GM12878 (cell line): ENCODE measurements at regions not wholly inside any gene's neighbourhood (a gene's known extent, or its start where the extent isn't known, plus 50 kb on each side); places are given as distances from the start of the nearest gene placed in this dataset.

Experiments
- ATAC-seq: fragments of 200-7000 bp; cut with Tn5 transposase; 3 replicates; pipeline ENCODE4 v1.9.1; 2020; ENCODE audit warnings: mild to moderate bottlenecking, moderate library complexity
- BruUV-seq: library from RNA; stranded (reverse); fragments of 400-500 nt; replicated peaks from 2 replicates; lab custom pipeline; 2021; lab: Mats Ljungman, UMichigan
- CTCF ChIA-PET: fragments of 300-600 bp; sonication (Branson Sonifier 250); formaldehyde crosslinking; extraction: SDS; loops from one replicate; lab custom pipeline; 2021; ENCODE audit warnings: inconsistent platforms; lab: Yijun Ruan, JAX
- POLR2A ChIA-PET: fragments of 350-600 bp; formaldehyde crosslinking; extraction: SDS; loops from one replicate; lab custom pipeline; 2021; ENCODE audit warnings: inconsistent platforms; lab: Charles Lee
- RAD21 ChIA-PET: fragments of 300-600 bp; sonication (Branson Sonifier 250); formaldehyde crosslinking; loops from one replicate; lab custom pipeline; 2023; ENCODE audit warnings: antibody characterized with exemption; ENCODE audit not compliant: unreplicated experiment; lab: Charles Lee
- SMC1A ChIA-PET: fragments of 300-600 bp; sonication (Branson Sonifier 250); formaldehyde crosslinking; loops from one replicate; lab custom pipeline; 2023; ENCODE audit not compliant: unreplicated experiment, uncharacterized antibody; lab: Charles Lee
- DNase-seq: peaks from one replicate; pipeline ENCODE4 v3.0.0-alpha.2; 2011; ENCODE audit warnings: low read depth, low spot score
- FAIRE-seq: peaks from 3 replicates; lab custom pipeline; 2011; peaks lifted over from hg19 to GRCh38; lab: Jason Lieb, UNC
- H2AFZ ChIP-seq: 2 replicates; pipeline ENCODE4 v1.6.0; 2011; ENCODE audit warnings: low read depth, low read length, control low read depth; ENCODE audit not compliant: control insufficient read depth
- H3K27ac ChIP-seq: 2 replicates; pipeline ENCODE4 v1.5.1; 2011; ENCODE audit warnings: control low read depth; ENCODE audit not compliant: control insufficient read depth, insufficient read depth
- H3K27me3 ChIP-seq, 2 experiments: replicated peaks in 1 of 2; 2 replicates each; pipeline versions ENCODE4 v1.6.0 to v1.6.1; 2011; ENCODE audit warnings: low read length in 1 of 2; ENCODE audit not compliant: control insufficient read depth in 2 of 2, insufficient read depth in 2 of 2
- H3K36me3 ChIP-seq, 2 experiments: 2 replicates each; pipeline ENCODE4 v1.5.1; 2011; ENCODE audit warnings: low read length in 1 of 2; ENCODE audit not compliant: control insufficient read depth in 2 of 2, insufficient read depth in 2 of 2
- H3K4me1 ChIP-seq: 2 replicates; pipeline ENCODE4 v1.6.1; 2011; ENCODE audit warnings: mild to moderate bottlenecking, low read length, moderate library complexity, mixed read lengths; ENCODE audit not compliant: control insufficient read depth, insufficient read depth
- H3K4me2 ChIP-seq: 2 replicates; pipeline ENCODE4 v1.6.0; 2011; ENCODE audit warnings: control low read depth; ENCODE audit not compliant: control insufficient read depth, insufficient read depth
- H3K4me3 ChIP-seq: fragments of 200-600 bp; sonication (generic); 2 replicates; pipeline ENCODE4 v1.5.1; 2016
- H3K79me2 ChIP-seq: 2 replicates; pipeline ENCODE4 v1.6.0; 2011; ENCODE audit warnings: low read length; ENCODE audit not compliant: control insufficient read depth, insufficient read depth
- H3K9ac ChIP-seq: 2 replicates; pipeline ENCODE4 v1.8.0; 2011; ENCODE audit warnings: low read length, control low read depth, mixed read lengths; ENCODE audit not compliant: control insufficient read depth, insufficient read depth
- H3K9me3 ChIP-seq: replicated peaks from 3 replicates; pipeline ENCODE4 v1.5.1; 2011; ENCODE audit warnings: mild to moderate bottlenecking, low read length; ENCODE audit not compliant: control insufficient read depth, insufficient read depth
- H4K20me1 ChIP-seq: 2 replicates; pipeline ENCODE4 v1.6.0; 2011; ENCODE audit not compliant: control insufficient read depth, insufficient read depth
- CREM ChIP-seq: IDR thresholded peaks from 2 replicates; pipeline ENCODE4 v1.6.1; 2014; ENCODE audit warnings: antibody characterized with exemption, low read depth
- FOXK2 ChIP-seq: fragments of 450-650 bp; IDR thresholded peaks from 2 replicates; pipeline ENCODE4 v1.6.1; 2017; ENCODE audit warnings: mild to moderate bottlenecking, moderate library complexity
- GABPA ChIP-seq: IDR thresholded peaks from 2 replicates; pipeline ENCODE4 v1.6.1; 2014; ENCODE audit warnings: antibody characterized with exemption, low read depth, mild to moderate bottlenecking, inconsistent platforms
- IKZF1 ChIP-seq: fragments of 450-650 bp; conservative IDR thresholded peaks from 2 replicates; pipeline ENCODE4 v1.6.1; 2017; ENCODE audit warnings: antibody characterized with exemption, mild to moderate bottlenecking
- IRF4 ChIP-seq: IDR thresholded peaks from 2 replicates; pipeline ENCODE4 v1.6.1; 2011; ENCODE audit warnings: low read depth, low read length
- SIX5 ChIP-seq: IDR thresholded peaks from 2 replicates; pipeline ENCODE4 v1.6.1; 2011; ENCODE audit warnings: mild to moderate bottlenecking, low read depth, low read length, moderate library complexity; ENCODE audit not compliant: severe bottlenecking
- SMAD1 ChIP-seq: fragments of 450-650 bp; IDR thresholded peaks from 2 replicates; pipeline ENCODE4 v1.6.1; 2018; ENCODE audit warnings: mild to moderate bottlenecking, low read depth; ENCODE audit not compliant: partially characterized antibody
- TCF7 ChIP-seq: IDR thresholded peaks from 2 replicates; pipeline ENCODE4 v1.6.1; 2014; ENCODE audit warnings: antibody characterized with exemption, borderline replicate concordance
- WGBS: methylation state at CpG from one replicate; pipeline ENCODE4 v1.1.6; 2016; ENCODE audit warnings: low lambda C conversion rate; ENCODE audit not compliant: insufficient replicate concordance, insufficient coverage; ENCODE audit errors: missing lambda C conversion rate; 5-methylcytosine and 5-hydroxymethylcytosine counted together
- in situ Hi-C: fragments of 300-500 bp; cut with MboI; formaldehyde crosslinking; loops from 9 replicates; pipeline ENCODE4 v1.14.3; 2018; ENCODE audit warnings: mixed read lengths
- intact Hi-C: fragments of 100-400 bp; cut with micrococcal nuclease; formaldehyde crosslinking; loops from one replicate; pipeline ENCODE4 v1.14.2; 2022; ENCODE audit not compliant: unreplicated experiment
- TF ChIP-seq, protein P1 (sequence below): fragments of 450-650 bp; formaldehyde crosslinking; IDR thresholded peaks from 2 replicates; pipeline ENCODE4 v1.4.0; 2022; ENCODE audit warnings: mild to moderate bottlenecking, moderate library complexity
- TF ChIP-seq, protein P2 (sequence below): fragments of 450-650 bp; IDR thresholded peaks from 2 replicates; pipeline ENCODE4 v1.6.1; 2016; ENCODE audit warnings: mild to moderate bottlenecking, moderate library complexity, borderline replicate concordance
- TF ChIP-seq, protein P3 (sequence below): fragments of 450-650 bp; IDR thresholded peaks from 2 replicates; pipeline ENCODE4 v1.6.1; 2017; ENCODE audit warnings: borderline replicate concordance

DNA sequence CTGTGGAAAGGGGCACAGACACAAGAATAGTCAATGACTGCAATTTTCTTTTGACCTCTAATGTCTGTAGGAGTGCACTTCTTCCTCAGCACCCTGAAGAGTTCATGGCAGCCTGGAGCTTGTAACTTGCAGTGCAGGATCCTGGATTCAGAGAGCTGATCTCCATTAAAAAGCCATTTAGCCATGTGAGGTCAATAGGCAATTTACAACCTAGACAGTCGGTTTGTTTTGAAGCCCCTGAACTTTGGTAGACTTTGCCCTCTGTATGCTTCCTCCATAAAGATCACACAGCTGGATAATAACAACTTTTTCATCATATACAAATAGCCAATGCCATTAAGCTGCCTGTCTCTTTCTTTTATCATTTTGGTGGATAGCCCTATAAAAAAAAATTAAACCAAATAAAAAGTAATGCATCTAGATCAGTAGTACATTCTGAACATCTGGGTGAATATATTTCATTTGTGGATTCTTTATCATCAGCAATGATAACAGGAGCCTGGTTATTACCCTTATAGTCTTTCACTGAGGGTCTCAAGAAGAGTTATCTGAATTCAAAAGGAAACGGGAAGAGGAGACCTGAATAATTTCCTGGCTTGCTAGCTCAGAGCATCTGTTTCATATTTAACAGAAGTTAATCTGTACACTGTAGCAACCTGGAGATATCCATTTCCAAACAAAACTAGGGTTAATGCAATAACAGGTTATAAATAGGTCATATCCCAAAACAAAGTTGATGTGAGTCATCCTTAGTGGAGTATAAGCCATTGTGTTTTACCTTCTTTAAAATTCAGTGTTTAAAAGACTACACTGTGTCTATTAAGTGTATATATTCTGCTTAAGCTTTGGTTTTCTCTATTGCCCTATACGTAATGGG lies 193.8 kb upstream of the ACTBL2 start (continued):
- TF ChIP-seq, protein P1, sequence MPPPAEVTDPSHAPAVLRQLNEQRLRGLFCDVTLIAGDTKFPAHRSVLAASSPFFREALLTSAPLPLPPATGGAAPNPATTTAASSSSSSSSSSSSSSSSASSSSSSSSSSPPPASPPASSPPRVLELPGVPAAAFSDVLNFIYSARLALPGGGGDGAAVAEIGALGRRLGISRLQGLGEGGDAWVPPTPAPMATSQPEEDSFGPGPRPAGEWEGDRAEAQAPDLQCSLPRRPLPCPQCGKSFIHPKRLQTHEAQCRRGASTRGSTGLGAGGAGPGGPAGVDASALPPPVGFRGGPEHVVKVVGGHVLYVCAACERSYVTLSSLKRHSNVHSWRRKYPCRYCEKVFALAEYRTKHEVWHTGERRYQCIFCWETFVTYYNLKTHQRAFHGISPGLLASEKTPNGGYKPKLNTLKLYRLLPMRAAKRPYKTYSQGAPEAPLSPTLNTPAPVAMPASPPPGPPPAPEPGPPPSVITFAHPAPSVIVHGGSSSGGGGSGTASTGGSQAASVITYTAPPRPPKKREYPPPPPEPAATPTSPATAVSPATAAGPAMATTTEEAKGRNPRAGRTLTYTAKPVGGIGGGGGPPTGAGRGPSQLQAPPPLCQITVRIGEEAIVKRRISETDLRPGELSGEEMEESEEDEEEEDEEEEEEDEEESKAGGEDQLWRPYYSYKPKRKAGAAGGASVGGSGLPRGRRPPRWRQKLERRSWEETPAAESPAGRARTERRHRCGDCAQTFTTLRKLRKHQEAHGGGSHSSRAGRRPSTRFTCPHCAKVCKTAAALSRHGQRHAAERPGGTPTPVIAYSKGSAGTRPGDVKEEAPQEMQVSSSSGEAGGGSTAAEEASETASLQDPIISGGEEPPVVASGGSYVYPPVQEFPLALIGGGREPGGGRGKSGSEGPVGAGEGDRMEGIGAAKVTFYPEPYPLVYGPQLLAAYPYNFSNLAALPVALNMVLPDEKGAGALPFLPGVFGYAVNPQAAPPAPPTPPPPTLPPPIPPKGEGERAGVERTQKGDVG (CRISPR knock-in tag), result no peak

DNA sequence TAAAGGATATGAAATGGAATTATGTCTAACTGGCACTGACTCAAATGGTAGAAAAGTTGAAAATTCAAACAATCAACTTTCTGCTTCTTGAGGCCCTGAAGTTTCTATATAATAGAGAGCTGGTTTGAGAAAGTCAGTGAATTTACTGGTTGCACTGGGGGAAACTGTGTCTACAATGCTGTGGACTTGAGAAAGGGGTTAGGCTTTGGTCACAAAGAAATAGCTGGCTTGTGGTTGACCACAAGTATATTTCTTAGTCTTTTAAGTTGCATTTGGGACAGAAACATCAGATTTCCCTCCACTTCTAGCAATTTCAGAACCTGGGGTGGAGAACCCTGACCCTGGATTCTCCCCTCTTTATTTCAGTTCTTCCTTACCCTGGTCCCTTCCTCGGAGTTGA lies 192.6 kb upstream of the ACTBL2 start:
- Histone ChIP-seq H3K4me3 (no peak overlapping the region), H2AFZ (no peak overlapping the region), H3K36me3 (no peaks in the 10 kb centered on the region), H3K4me1 (no peaks in the 10 kb centered on the region), H3K27me3 (no peaks in the 10 kb centered on the region), H3K9me3 (no peaks in the 10 kb centered on the region), H4K20me1 (no peaks in the 10 kb centered on the region), H3K4me2 (no peak overlapping the region), H3K27ac (no peak overlapping the region), H3K79me2 (no peaks in the 10 kb centered on the region), H3K9ac (no peak overlapping the region)
- ATAC-seq (no peak), DNase-seq (no peak), FAIRE-seq (no peak)
- in situ Hi-C loops, result no loop called here
- ChIA-PET CTCF (interaction anchor here (1.5 to 1.6 kb wide), 2 partner anchors 25 to 176 kb away, joined by 4 to 6 read pairs; no protein-coding TSS in a partner anchor), SMC1A (no interaction called here), POLR2A (no interaction called here), RAD21 (no interaction called here)
- WGBS, result 0% methylated on average over 1 of the region's 1 CpG
- no TSS peak for BruUV-seq
- intact Hi-C loops, result no loop called here
- TF ChIP-seq CREM, result no peak
- TF ChIP-seq SIX5, result no peak
- TF ChIP-seq, protein P2, sequence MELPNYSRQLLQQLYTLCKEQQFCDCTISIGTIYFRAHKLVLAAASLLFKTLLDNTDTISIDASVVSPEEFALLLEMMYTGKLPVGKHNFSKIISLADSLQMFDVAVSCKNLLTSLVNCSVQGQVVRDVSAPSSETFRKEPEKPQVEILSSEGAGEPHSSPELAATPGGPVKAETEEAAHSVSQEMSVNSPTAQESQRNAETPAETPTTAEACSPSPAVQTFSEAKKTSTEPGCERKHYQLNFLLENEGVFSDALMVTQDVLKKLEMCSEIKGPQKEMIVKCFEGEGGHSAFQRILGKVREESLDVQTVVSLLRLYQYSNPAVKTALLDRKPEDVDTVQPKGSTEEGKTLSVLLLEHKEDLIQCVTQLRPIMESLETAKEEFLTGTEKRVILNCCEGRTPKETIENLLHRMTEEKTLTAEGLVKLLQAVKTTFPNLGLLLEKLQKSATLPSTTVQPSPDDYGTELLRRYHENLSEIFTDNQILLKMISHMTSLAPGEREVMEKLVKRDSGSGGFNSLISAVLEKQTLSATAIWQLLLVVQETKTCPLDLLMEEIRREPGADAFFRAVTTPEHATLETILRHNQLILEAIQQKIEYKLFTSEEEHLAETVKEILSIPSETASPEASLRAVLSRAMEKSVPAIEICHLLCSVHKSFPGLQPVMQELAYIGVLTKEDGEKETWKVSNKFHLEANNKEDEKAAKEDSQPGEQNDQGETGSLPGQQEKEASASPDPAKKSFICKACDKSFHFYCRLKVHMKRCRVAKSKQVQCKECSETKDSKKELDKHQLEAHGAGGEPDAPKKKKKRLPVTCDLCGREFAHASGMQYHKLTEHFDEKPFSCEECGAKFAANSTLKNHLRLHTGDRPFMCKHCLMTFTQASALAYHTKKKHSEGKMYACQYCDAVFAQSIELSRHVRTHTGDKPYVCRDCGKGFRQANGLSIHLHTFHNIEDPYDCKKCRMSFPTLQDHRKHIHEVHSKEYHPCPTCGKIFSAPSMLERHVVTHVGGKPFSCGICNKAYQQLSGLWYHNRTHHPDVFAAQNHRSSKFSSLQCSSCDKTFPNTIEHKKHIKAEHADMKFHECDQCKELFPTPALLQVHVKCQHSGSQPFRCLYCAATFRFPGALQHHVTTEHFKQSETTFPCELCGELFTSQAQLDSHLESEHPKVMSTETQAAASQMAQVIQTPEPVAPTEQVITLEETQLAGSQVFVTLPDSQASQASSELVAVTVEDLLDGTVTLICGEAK, result no peak
- TF ChIP-seq IRF4, result no peak
- no peak for TF ChIP-seq IKZF1
- TF ChIP-seq, protein P3, sequence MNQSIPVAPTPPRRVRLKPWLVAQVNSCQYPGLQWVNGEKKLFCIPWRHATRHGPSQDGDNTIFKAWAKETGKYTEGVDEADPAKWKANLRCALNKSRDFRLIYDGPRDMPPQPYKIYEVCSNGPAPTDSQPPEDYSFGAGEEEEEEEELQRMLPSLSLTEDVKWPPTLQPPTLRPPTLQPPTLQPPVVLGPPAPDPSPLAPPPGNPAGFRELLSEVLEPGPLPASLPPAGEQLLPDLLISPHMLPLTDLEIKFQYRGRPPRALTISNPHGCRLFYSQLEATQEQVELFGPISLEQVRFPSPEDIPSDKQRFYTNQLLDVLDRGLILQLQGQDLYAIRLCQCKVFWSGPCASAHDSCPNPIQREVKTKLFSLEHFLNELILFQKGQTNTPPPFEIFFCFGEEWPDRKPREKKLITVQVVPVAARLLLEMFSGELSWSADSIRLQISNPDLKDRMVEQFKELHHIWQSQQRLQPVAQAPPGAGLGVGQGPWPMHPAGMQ, result no peak
- no peak for TF ChIP-seq FOXK2
- TF ChIP-seq SMAD1, result no peak
- TF ChIP-seq GABPA, result no peak
- no peak for TF ChIP-seq TCF7
